HG02885 (cell line): ENCODE measurements at regions not wholly inside any gene's neighbourhood (a gene's known extent, or its start where the extent isn't known, plus 50 kb on each side); places are given as distances from the start of the nearest gene placed in this dataset.

Experiments used
- ATAC-seq: cut with Tn5 transposase; IDR thresholded peaks from one replicate; pipeline ENCODE4 v1.9.1; 2021; ENCODE audit warnings: mild to moderate bottlenecking; ENCODE audit not compliant: unreplicated experiment, poor library complexity

GRCh38 chrX:99722094-99722493, 688.0 kb downstream of the PCDH19 start:
- no peak for ATAC-seq

GRCh38 chrX:99719140-99719539, 690.9 kb downstream of the PCDH19 start:
- no peak for ATAC-seq

- no peak for ATAC-seq
These were observed 692.4 kb downstream of the PCDH19 start for GRCh38 chrX:99717716-99718115.

DNA sequence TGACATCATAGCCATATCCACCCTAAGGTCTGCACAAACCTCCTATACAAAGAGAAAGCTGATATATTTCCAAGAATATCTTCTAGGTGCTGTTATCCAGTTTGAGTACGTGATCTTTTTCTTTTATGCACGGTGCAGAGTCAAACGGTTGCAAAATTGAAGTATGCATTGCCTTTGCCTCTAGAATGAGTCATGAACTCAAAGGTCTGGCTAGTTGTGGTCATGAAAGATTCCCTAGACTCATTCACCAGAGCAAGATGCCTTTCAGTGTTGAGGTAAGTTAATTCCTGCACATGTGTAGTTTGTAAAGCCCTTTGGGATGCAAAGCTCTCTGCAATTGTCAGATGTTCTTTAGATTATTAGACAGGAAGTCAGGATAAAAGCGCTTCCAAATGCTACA, 704.4 kb downstream of the PCDH19 start:
- ATAC-seq: no peak

GRCh38 chrX:99703473-99703872, 706.6 kb downstream of the PCDH19 start:
- ATAC-seq: no peak

DNA sequence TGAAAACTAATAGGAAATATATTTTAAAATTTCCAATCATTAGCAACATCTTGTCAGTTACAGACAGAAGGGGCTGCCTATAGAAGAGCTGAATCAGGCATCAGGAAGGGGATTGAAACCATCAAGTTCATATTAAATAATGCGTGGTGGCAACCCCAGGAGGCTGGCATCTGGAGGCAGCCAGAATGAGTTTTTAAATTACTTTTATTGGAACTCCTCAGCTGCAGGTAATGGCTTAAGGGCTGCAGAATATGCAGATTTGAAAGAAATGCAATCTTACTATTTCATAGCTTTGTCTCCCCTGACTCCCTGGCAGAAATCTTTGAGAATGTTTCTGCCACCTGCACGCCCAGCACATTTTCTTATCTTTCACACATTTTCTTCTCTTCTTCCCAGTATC, 711.6 kb downstream of the PCDH19 start:
- ATAC-seq: no peak

GRCh38 chrX:99663136-99663535, 746.9 kb downstream of the PCDH19 start:
- no peak for ATAC-seq

- no peak for ATAC-seq
These were observed 755.9 kb downstream of the PCDH19 start for GRCh38 chrX:99654188-99654587.

GRCh38 chrX:99653352-99653751, 756.7 kb downstream of the PCDH19 start:
- no peak for ATAC-seq

DNA sequence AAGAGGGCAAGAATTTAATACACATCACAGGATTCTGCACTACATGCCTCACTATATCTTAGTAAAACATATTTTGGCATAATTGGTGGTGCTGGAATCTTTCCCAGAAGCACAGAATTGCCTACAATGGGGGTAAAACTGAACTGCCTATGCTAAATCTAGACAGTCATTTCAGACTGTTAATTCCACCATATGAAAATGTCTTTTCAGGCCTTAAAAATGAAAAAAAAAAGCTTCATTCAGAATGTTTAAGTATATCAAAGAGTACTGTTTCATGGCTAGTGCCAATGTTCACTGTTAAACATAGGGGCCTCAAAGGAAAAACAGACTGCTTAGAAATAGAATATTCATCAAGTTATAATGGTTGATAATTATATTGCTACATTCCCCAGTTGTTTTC, 797.0 kb downstream of the PCDH19 start:
- ATAC-seq: no peak

GRCh38 chrX:99603091-99603814, 806.8 kb downstream of the PCDH19 start:
- ATAC-seq: no peak

- ATAC-seq: no peak
These were observed 808.0 kb downstream of the PCDH19 start for GRCh38 chrX:99602107-99602506.

- no peak for ATAC-seq
These were observed 821.1 kb downstream of the PCDH19 start for GRCh38 chrX:99588936-99589335.

DNA sequence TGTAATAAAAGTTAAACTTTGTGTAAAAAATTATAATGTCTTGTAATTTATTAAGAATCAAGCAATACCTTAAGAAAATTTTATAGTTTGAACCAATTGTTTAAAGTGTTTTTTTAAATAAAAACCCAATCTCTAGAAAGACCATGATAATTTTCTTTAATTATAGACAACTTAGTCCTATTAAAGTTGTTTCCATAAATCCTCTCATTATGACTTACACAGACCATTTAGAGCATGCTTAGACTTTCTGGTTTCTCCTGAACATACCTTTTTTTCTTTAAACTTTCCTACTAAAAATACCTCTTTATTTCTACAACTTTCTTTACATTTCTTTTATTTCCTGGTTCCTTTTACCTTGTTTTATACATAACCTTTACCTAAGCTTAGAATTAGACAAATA, 837.4 kb downstream of the PCDH19 start:
- ATAC-seq: no peak

DNA sequence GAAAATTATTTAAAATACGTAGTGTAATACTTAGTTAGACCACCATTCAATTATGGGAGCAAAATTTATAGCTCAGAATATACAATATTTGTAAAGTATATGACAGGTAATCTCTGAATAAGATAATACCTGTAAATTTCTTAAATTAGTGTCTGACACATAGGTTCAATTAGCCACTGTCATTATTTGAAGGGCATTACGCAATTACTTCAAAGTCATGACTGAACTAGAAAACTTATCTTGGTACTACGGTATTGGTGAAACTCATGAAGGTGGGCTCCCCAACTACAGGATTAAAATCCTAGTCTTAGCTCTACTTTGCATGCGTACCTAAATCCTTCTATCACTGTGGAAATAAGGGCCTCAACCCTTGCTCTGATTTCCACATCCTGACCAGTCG, 860.7 kb downstream of the PCDH19 start:
- ATAC-seq: no peak

DNA sequence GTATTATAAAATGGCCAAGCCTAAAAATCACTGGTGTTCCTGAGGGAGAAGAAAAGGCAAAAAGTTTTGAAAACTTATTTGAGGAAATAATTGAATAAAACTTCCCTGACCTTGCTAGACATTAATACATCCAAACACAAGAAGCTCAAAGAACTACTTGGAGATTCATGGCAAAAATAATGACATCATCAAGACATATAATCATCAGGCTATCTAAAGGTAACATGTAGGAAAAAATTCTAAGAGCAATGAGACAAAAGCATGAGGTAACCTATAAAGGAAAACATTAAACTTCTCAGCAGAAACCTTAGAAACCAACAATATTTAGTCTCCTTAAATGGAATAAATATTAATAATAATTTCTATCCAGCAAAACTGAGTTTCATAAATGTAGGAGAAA, 887.6 kb downstream of the PCDH19 start:
- no peak for ATAC-seq

DNA sequence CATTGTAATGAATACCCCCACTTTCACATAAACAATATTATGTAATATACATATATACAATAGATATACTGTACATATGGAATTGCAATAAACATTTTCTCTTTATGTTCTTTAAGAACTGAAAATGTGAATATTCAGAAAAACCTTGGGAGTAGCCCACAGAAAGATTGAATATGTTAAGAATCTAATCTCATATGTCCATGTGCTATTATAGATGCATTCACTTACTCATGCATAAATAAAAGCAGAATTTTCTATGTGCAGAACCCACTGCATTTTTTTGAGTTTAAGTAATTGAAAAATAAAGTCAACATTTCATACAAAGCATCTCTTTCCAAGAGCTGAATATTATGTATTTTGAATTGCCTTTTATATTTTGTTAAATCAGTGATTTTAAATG, 902.3 kb downstream of the PCDH19 start:
- no peak for ATAC-seq

DNA sequence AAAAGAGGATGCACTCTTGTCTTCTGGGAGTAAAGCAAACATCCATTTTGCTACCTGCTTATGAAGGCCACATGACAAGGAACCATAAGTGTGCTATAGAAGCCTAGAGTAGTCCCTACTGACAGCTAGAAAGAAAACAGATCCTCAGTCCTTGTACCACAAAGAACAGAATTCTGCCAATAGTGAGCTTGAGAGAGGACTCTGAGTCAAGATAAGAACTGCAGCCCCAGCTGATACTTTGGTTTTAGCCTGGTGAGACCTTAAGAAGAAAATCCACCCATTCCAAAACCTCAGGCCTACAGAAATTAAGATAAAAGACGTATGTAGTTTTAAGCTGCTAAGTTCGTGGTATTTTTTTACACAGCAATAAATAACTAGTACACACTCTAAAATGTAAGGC, 914.6 kb downstream of the PCDH19 start:
- ATAC-seq: no peak

DNA sequence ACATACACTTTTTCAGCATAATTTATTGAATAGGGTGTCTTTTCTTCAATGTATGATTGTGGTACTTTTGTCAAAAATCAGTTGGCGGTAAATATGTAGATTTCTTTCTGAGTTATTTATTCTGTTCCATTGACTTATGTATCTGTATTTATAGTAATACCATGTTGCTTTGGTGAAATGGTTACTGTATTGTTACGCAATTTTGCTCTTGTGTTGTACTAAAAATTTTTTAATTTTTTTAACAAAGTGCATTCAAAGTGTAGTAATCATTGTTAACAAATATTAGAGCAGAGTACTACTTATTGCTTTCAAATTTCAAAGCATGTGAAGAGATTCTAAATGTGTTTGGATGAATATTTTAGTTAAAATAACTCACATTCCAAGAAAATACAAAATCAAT, 915.4 kb downstream of the PCDH19 start:
- no peak for ATAC-seq

DNA sequence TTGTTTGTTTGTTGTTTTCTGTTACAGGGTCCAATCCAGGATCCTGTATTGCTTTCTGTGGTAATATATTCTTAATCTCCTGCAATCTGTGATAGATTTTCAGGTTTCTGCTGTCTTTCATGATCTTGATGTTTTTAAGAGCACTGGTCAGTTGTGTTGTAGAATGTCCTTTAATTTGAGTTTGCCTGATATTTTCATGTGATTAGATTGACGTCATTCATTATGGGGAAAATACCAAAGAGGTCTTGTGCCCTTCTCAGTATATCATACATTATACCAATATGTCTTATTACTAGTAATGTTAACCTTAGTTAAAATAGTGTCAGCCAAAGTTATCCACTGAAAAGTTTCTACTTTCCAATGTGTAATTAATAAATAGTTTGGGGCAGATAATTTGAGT, 929.3 kb downstream of the PCDH19 start:
- no peak for ATAC-seq

- ATAC-seq: no peak
These were observed 940.6 kb downstream of the PCDH19 start for GRCh38 chrX:99469439-99469838.

DNA sequence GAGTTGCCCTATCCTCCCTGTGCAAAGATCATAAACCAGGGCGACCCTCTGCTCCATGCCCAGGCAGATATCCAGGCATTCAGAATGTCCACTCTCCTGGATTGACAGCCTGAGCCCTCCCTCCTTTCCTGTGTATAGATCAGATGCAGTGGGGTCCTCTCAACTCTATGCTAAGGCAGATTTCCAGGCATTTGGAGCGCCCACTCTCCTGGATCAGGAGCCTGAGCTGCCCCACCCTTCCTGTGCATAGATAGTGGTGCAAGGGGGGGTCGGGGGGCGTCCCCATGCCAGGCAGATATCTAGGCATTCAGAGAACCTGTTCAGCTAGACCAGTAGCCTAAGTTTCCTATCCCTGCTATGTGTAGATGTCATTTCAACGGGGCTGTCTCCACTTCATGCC, 941.1 kb downstream of the PCDH19 start:
- no peak for ATAC-seq

DNA sequence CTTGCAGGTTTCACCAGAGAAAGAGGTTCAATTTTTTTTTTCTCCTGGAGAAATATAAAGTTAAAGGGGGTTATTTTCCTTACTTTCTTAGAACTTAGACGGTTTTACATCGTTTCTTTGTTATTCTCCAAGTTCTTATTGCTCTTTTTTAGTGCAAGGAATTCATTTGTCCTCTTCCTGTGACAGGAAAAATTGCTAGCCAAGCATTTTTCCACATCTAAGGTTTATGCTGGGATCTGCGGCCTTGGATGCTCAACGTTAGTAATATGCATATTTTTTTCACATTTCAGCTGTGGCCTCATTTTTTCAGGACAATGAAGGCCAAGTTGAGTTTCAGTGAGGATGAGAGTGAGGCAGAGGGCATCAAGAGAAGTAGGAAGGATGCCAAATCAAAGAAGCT, 948.9 kb downstream of the PCDH19 start:
- no peak for ATAC-seq
